CD4-positive, alpha-beta memory T cell (primary cell): ENCODE measurements at regions not wholly inside any gene's neighbourhood (a gene's known extent, or its start where the extent isn't known, plus 50 kb on each side); places are given as distances from the start of the nearest gene placed in this dataset.

ENCODE experiments used
- CTCF ChIA-PET: fragments of 350-600 bp; sonication (Branson Sonifier 250); formaldehyde crosslinking; loops from one replicate; lab custom pipeline; 2021; ENCODE audit warnings: inconsistent platforms; ENCODE audit not compliant: partially characterized antibody; lab: Charles Lee
- POLR2A ChIA-PET: fragments of 350-600 bp; sonication (Branson Sonifier 250); formaldehyde crosslinking; loops from one replicate; lab custom pipeline; 2021; ENCODE audit not compliant: partially characterized antibody; lab: Charles Lee
- DNase-seq, 5 donors: peaks; one replicate each; pipeline versions ENCODE4 v3.0.0 to v3.0.0-alpha.2; 2020 to 2022; ENCODE audit warnings: mixed read lengths in 1 of 5
- H3K27ac ChIP-seq: one replicate; pipeline ENCODE4 v1.7.0; 2013; ENCODE audit warnings: low read depth, low read length
- H3K27me3 ChIP-seq: 2 replicates; pipeline ENCODE4 v1.7.0; 2013; ENCODE audit warnings: mild to moderate bottlenecking, low read length, moderate library complexity; ENCODE audit not compliant: insufficient read depth
- H3K36me3 ChIP-seq: 2 replicates; pipeline ENCODE4 v1.7.0; 2013; ENCODE audit warnings: mild to moderate bottlenecking, low read length, moderate library complexity; ENCODE audit not compliant: insufficient read depth
- H3K4me1 ChIP-seq: 2 replicates; pipeline ENCODE4 v1.7.0; 2013; ENCODE audit warnings: mild to moderate bottlenecking, low read length, moderate library complexity; ENCODE audit not compliant: insufficient read depth
- H3K4me3 ChIP-seq, 2 donors: one replicate each; pipeline ENCODE4 v1.7.0; 2013; ENCODE audit warnings: low read length in 2 of 2, mild to moderate bottlenecking in 1 of 2
- H3K9me3 ChIP-seq, 2 donors: one replicate each; pipeline ENCODE4 v1.7.0; 2013; ENCODE audit warnings: low read length in 2 of 2, control low read depth in 1 of 2; ENCODE audit not compliant: control insufficient read depth in 1 of 2
- H3K27ac Mint-ChIP-seq, 7 donors: one replicate each; pipeline ENCODE4 v1.8.0; 2020 to 2021; ENCODE audit warnings: mixed read lengths in 7 of 7, mild to moderate bottlenecking in 6 of 7, inconsistent platforms in 3 of 7, moderate library complexity in 3 of 7
- H3K27me3 Mint-ChIP-seq, 2 donors: one replicate each; pipeline ENCODE4 v1.8.0; 2020 to 2021; ENCODE audit warnings: mixed read lengths in 2 of 2
- H3K36me3 Mint-ChIP-seq, 2 donors: one replicate each; pipeline ENCODE4 v1.8.0; 2020 to 2021; ENCODE audit warnings: mixed read lengths in 2 of 2, inconsistent platforms in 1 of 2, mild to moderate bottlenecking in 1 of 2
- H3K4me1 Mint-ChIP-seq, 4 donors: one replicate each; pipeline ENCODE4 v1.8.0; 2020 to 2021; ENCODE audit warnings: mixed read lengths in 4 of 4, mild to moderate bottlenecking in 1 of 4
- H3K4me3 Mint-ChIP-seq, 8 donors: one replicate each; pipeline ENCODE4 v1.8.0; 2020 to 2021; ENCODE audit warnings: mixed read lengths in 8 of 8, mild to moderate bottlenecking in 7 of 8, moderate library complexity in 6 of 8, inconsistent platforms in 3 of 8
- H3K9me3 Mint-ChIP-seq, 8 donors: one replicate each; pipeline ENCODE4 v1.8.0; 2020 to 2021; ENCODE audit warnings: mixed read lengths in 8 of 8, mild to moderate bottlenecking in 5 of 8, inconsistent platforms in 3 of 8, moderate library complexity in 1 of 8
- intact Hi-C: fragments of 100-400 bp; cut with micrococcal nuclease; formaldehyde crosslinking; loops from one replicate; pipeline ENCODE4 v1.15.1; 2023

DNA sequence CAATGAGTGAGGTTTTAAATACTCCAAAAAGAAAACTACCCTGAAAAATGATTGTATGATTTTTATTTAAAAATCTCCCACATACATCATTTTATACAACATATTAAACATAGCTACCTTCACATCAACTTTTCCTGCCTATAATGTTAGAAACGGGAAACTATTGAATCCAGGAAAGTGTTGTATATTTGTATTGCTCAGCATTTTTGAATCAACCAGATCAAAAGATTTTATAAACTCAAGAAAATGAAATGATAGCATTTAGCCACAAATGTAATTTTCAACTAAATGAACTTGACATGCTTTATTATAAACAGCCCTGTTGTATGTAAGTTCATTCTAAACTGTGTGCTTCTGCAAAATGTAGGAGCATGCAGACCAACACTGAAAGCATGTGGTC lies 124.6 kb upstream of the SLC10A2 start:
- no peak overlapping the region for H3K27ac Mint-ChIP-seq

GRCh38 chr13:103188713-103189326 lies 122.6 kb upstream of the SLC10A2 start:
- no peaks in the 10 kb centered on the region for H3K9me3 Mint-ChIP-seq
- no peak overlapping the region for H3K4me3 ChIP-seq
- H3K27ac Mint-ChIP-seq = no peak overlapping the region
- H3K9me3 ChIP-seq = no peaks in the 10 kb centered on the region
- H3K4me3 Mint-ChIP-seq = no peak overlapping the region
- intact Hi-C loops = no loop called here
- no peaks in the 10 kb centered on the region for H3K27me3 Mint-ChIP-seq
- ChIA-PET POLR2A (no interaction called here), CTCF (no interaction called here)
- H3K27me3 ChIP-seq = no peaks in the 10 kb centered on the region
- peaks cover 0 to 2% (median 0%) of the 10 kb centered on the region in 4 donors for H3K4me1 Mint-ChIP-seq
- DNase-seq = no peak
- H3K27ac ChIP-seq = no peak overlapping the region
- no peaks in the 10 kb centered on the region for H3K36me3 Mint-ChIP-seq
- no peaks in the 10 kb centered on the region for H3K4me1 ChIP-seq
- no peaks in the 10 kb centered on the region for H3K36me3 ChIP-seq

More for the DNA sequence above, 124.6 kb upstream of the SLC10A2 start:
- Histone ChIP-seq H3K4me1 (no peaks in the 10 kb centered on the region), H3K9me3 (no peaks in the 10 kb centered on the region), H3K4me3 (no peak overlapping the region), H3K36me3 (no peaks in the 10 kb centered on the region), H3K27me3 (no peaks in the 10 kb centered on the region), H3K27ac (no peak overlapping the region)
- Mint-ChIP-seq H3K27me3 (no peaks in the 10 kb centered on the region), H3K4me1 (peaks cover 0 to 2% (median 0%) of the 10 kb centered on the region in 4 donors), H3K36me3 (no peaks in the 10 kb centered on the region), H3K9me3 (no peaks in the 10 kb centered on the region), H3K4me3 (no peak overlapping the region)
- POLR2A ChIA-PET = no interaction called here
- no peak for DNase-seq
- intact Hi-C loops = no loop called here
- CTCF ChIA-PET = no interaction called here

DNA sequence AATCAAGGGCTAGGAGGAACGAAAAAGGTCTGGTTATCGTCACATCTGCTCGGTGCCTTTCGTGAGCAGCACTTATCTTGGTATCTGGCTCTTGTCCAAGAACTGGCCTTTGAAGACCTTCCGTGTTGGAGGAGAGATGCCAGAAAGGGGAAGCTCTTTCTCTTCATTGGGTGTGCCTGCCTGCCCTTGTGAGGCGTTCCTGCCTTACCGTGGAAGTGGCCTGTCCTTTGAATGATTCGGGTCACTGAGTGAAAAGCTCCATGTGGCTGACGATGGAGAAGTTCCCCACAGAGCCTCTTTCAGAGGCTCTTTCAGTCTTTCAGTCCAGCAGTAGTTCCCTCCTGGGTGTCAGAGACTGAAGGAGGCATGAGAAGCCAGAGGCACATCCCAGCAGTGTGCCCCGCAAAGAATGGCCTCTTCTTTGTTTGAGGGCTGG lies 121.5 kb upstream of the SLC10A2 start:
- H3K4me1 ChIP-seq = no peaks in the 10 kb centered on the region
- no peak overlapping the region for H3K4me3 ChIP-seq
- Mint-ChIP-seq H3K4me1 (peaks cover 0 to 2% (median 0%) of the 10 kb centered on the region in 4 donors), H3K36me3 (no peaks in the 10 kb centered on the region), H3K27ac (no peak overlapping the region), H3K27me3 (no peaks in the 10 kb centered on the region), H3K9me3 (no peaks in the 10 kb centered on the region), H3K4me3 (no peak overlapping the region)
- DNase-seq = no peak
- H3K9me3 ChIP-seq = no peaks in the 10 kb centered on the region
- intact Hi-C loops = no loop called here
- H3K27ac ChIP-seq = no peak overlapping the region
- ChIA-PET POLR2A (no interaction called here), CTCF (no interaction called here)
- no peaks in the 10 kb centered on the region for H3K36me3 ChIP-seq
- no peaks in the 10 kb centered on the region for H3K27me3 ChIP-seq

- no peaks in the 10 kb centered on the region for H3K27me3 ChIP-seq
- H3K27ac ChIP-seq = no peak overlapping the region
- peaks cover 0 to 2% (median 0%) of the 10 kb centered on the region in 4 donors for H3K4me1 Mint-ChIP-seq
- intact Hi-C loops = no loop called here
- H3K4me1 ChIP-seq = no peaks in the 10 kb centered on the region
- no peaks in the 10 kb centered on the region for H3K9me3 ChIP-seq
- H3K36me3 ChIP-seq = no peaks in the 10 kb centered on the region
- CTCF ChIA-PET = no interaction called here
- POLR2A ChIA-PET = no interaction called here
- H3K27me3 Mint-ChIP-seq = no peaks in the 10 kb centered on the region
- H3K36me3 Mint-ChIP-seq = no peaks in the 10 kb centered on the region
- no peak overlapping the region for H3K4me3 Mint-ChIP-seq
- no peak for DNase-seq
- H3K4me3 ChIP-seq = no peak overlapping the region
- no peak overlapping the region for H3K27ac Mint-ChIP-seq
- H3K9me3 Mint-ChIP-seq = no peaks in the 10 kb centered on the region
Observed at GRCh38 chr13:103184413-103184812, 118.2 kb upstream of the SLC10A2 start.

DNA sequence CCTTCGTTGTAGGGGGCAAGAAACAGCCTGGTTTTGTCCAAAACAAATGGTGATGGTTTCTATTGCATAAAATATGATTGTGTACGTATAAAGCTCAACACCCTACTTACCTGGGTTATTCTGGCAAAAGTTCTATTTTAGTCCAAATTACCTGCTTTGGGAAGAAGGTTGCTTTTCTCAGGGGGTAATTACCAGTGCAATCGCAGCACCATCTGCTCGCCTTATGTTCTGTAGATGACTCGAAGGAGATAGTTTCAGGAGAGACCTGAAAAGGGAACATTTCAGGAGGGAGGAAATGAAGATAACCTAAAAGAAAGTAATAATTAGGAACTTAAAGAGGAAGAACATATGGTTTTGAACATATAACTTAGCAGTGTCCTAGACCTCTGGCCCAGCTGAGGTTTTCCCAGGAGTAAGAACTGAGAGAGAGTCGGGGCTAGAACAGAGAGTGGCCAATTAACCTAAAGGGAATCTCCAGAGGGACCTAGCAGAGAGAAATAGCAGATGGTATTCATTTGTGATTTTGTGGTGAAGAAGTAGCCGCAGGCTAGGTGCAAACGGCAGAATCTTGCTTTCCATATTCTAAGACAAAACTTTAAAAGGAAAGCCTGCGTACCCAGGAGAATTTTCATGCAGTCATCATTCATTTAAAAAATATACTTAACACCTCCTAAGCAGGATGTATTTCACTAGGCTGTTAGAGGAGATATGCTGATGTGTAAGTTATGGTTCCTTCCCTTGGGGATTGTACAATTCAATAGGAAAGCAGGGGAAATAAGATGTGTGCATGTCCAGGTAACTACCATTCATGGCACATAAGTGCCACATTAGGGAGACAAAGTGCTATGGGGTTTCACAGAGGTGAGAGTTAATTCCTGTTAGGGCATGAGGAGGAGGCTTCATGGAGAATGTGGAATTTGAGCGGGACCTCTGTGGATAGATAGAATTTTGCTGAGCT lies 113.0 kb upstream of the SLC10A2 start:
- ChIA-PET CTCF (no interaction called here), POLR2A (no interaction called here)
- intact Hi-C loops = no loop called here
- H3K9me3 ChIP-seq = no peaks in the 10 kb centered on the region
- no peak overlapping the region for H3K4me3 ChIP-seq
- Mint-ChIP-seq H3K9me3 (peaks cover 0 to 2% (median 0%) of the 10 kb centered on the region in 8 donors), H3K4me3 (no peak overlapping the region), H3K27ac (no peak overlapping the region), H3K4me1 (no peaks in the 10 kb centered on the region), H3K36me3 (no peaks in the 10 kb centered on the region), H3K27me3 (no peaks in the 10 kb centered on the region)
- no peak overlapping the region for H3K27ac ChIP-seq
- no peaks in the 10 kb centered on the region for H3K4me1 ChIP-seq
- no peaks in the 10 kb centered on the region for H3K36me3 ChIP-seq
- no peak for DNase-seq
- no peaks in the 10 kb centered on the region for H3K27me3 ChIP-seq

GRCh38 chr13:103174966-103175365 lies 108.7 kb upstream of the SLC10A2 start:
- Mint-ChIP-seq H3K36me3 (no peaks in the 10 kb centered on the region), H3K4me1 (no peaks in the 10 kb centered on the region), H3K27ac (no peak overlapping the region), H3K27me3 (no peaks in the 10 kb centered on the region), H3K9me3 (peaks cover 0 to 5% (median 0%) of the 10 kb centered on the region in 8 donors), H3K4me3 (no peak overlapping the region)
- H3K4me1 ChIP-seq = no peaks in the 10 kb centered on the region
- intact Hi-C loops = no loop called here
- H3K9me3 ChIP-seq = no peaks in the 10 kb centered on the region
- ChIA-PET POLR2A (no interaction called here), CTCF (no interaction called here)
- DNase-seq = no peak
- no peaks in the 10 kb centered on the region for H3K36me3 ChIP-seq
- H3K27me3 ChIP-seq = no peaks in the 10 kb centered on the region
- no peak overlapping the region for H3K4me3 ChIP-seq
- no peak overlapping the region for H3K27ac ChIP-seq

- Histone ChIP-seq H3K36me3 (no peaks in the 10 kb centered on the region), H3K27ac (no peak overlapping the region), H3K9me3 (no peaks in the 10 kb centered on the region), H3K4me3 (no peak overlapping the region), H3K4me1 (no peaks in the 10 kb centered on the region), H3K27me3 (no peaks in the 10 kb centered on the region)
- H3K9me3 Mint-ChIP-seq = peaks cover 0 to 11% (median 5%) of the 10 kb centered on the region in 8 donors
- no peak overlapping the region for H3K27ac Mint-ChIP-seq
- H3K4me3 Mint-ChIP-seq = no peak overlapping the region
- CTCF ChIA-PET = no interaction called here
- DNase-seq = no peak
- H3K4me1 Mint-ChIP-seq = no peaks in the 10 kb centered on the region
- POLR2A ChIA-PET = no interaction called here
- no peaks in the 10 kb centered on the region for H3K36me3 Mint-ChIP-seq
- H3K27me3 Mint-ChIP-seq = no peaks in the 10 kb centered on the region
- intact Hi-C loops = no loop called here
Observed at GRCh38 chr13:103168901-103169508, 102.8 kb upstream of the SLC10A2 start.
